GM18520 (cell line): ENCODE measurements at regions not wholly inside any gene's neighbourhood (a gene's known extent, or its start where the extent isn't known, plus 50 kb on each side); places are given as distances from the start of the nearest gene placed in this dataset.

Experiments
- ATAC-seq: cut with Tn5 transposase; IDR thresholded peaks from one replicate; pipeline ENCODE4 v1.9.1; 2021; ENCODE audit not compliant: unreplicated experiment

- no peak for ATAC-seq
These were observed 565.8 kb upstream of the LRRC4C start for GRCh38 chr11:42025121-42025803.

- no peak for ATAC-seq
These were observed 575.4 kb upstream of the LRRC4C start for GRCh38 chr11:42034826-42035225.

GRCh38 chr11:42036201-42036600 is 576.7 kb upstream of the LRRC4C start:
- ATAC-seq: no peak

GRCh38 chr11:42043312-42043711 is 583.9 kb upstream of the LRRC4C start:
- no peak for ATAC-seq

- ATAC-seq: no peak
These were observed 588.4 kb upstream of the LRRC4C start for GRCh38 chr11:42047637-42048555.

- ATAC-seq: no peak
These were observed 589.7 kb upstream of the LRRC4C start for GRCh38 chr11:42049186-42049585.

GRCh38 chr11:42049650-42050049 is 590.2 kb upstream of the LRRC4C start:
- ATAC-seq: no peak

- no peak for ATAC-seq
These were observed 595.0 kb upstream of the LRRC4C start for GRCh38 chr11:42054351-42054900.

- no peak for ATAC-seq
These were observed 596.2 kb upstream of the LRRC4C start for GRCh38 chr11:42055606-42056005.

GRCh38 chr11:42058794-42059193 is 599.3 kb upstream of the LRRC4C start:
- no peak for ATAC-seq

GRCh38 chr11:42065199-42065598 is 605.7 kb upstream of the LRRC4C start:
- ATAC-seq: no peak

- ATAC-seq: no peak
These were observed 606.7 kb upstream of the LRRC4C start for GRCh38 chr11:42066113-42066512.

GRCh38 chr11:42074306-42074705 is 614.9 kb upstream of the LRRC4C start:
- no peak for ATAC-seq

GRCh38 chr11:42075180-42075579 is 615.7 kb upstream of the LRRC4C start:
- no peak for ATAC-seq

GRCh38 chr11:42077794-42078193 is 618.3 kb upstream of the LRRC4C start:
- no peak for ATAC-seq

- no peak for ATAC-seq
These were observed 626.3 kb upstream of the LRRC4C start for GRCh38 chr11:42085736-42086135.

GRCh38 chr11:42093541-42093940 is 634.1 kb upstream of the LRRC4C start:
- ATAC-seq: no peak

- no peak for ATAC-seq
These were observed 638.6 kb upstream of the LRRC4C start for GRCh38 chr11:42098075-42098474.

- ATAC-seq: no peak
These were observed 653.4 kb upstream of the LRRC4C start for GRCh38 chr11:42112866-42113265.

GRCh38 chr11:42114927-42115326 is 655.5 kb upstream of the LRRC4C start:
- ATAC-seq: no peak

GRCh38 chr11:42138454-42138853 is 679.0 kb upstream of the LRRC4C start:
- no peak for ATAC-seq

- ATAC-seq: no peak
These were observed 685.9 kb upstream of the LRRC4C start for GRCh38 chr11:42145311-42145710.
